GM21390 (cell line): ENCODE measurements at regions not wholly inside any gene's neighbourhood (a gene's known extent, or its start where the extent isn't known, plus 50 kb on each side); places are given as distances from the start of the nearest gene placed in this dataset.

Source experiments
- ATAC-seq: cut with Tn5 transposase; IDR thresholded peaks from one replicate; pipeline ENCODE4 v1.9.1; 2021; ENCODE audit not compliant: unreplicated experiment

- no peak for ATAC-seq
These were observed 587.6 kb upstream of the DIPK2B start for GRCh38 chrX:45788315-45788714.

- no peak for ATAC-seq
These were observed 583.9 kb upstream of the DIPK2B start for GRCh38 chrX:45784590-45784989.

GRCh38 chrX:45783002-45783401 lies 582.3 kb upstream of the DIPK2B start:
- ATAC-seq = no peak

GRCh38 chrX:45781901-45782553 lies 581.4 kb upstream of the DIPK2B start:
- no peak for ATAC-seq

GRCh38 chrX:45778616-45779015 lies 577.9 kb upstream of the DIPK2B start:
- no peak for ATAC-seq

GRCh38 chrX:45777366-45777765 lies 576.7 kb upstream of the DIPK2B start:
- no peak for ATAC-seq

- ATAC-seq = no peak
These were observed 574.8 kb upstream of the DIPK2B start for GRCh38 chrX:45775468-45775867.

- no peak for ATAC-seq
These were observed 574.3 kb upstream of the DIPK2B start for GRCh38 chrX:45774961-45775360.

GRCh38 chrX:45773572-45773971 lies 572.9 kb upstream of the DIPK2B start:
- ATAC-seq = no peak

- peak; percentile 57 for ATAC-seq
These were observed 571.1 kb upstream of the DIPK2B start for GRCh38 chrX:45771560-45772340.

- ATAC-seq = no peak
These were observed 570.4 kb upstream of the DIPK2B start for GRCh38 chrX:45771114-45771513.

GRCh38 chrX:45769761-45770582 lies 569.3 kb upstream of the DIPK2B start:
- ATAC-seq = peak; percentile 74

GRCh38 chrX:45768666-45769236 lies 568.1 kb upstream of the DIPK2B start:
- no peak for ATAC-seq

- ATAC-seq = no peak
These were observed 566.4 kb upstream of the DIPK2B start for GRCh38 chrX:45766981-45767501.

- no peak for ATAC-seq
These were observed 565.1 kb upstream of the DIPK2B start for GRCh38 chrX:45765767-45766166.

GRCh38 chrX:45765281-45765680 lies 564.6 kb upstream of the DIPK2B start:
- ATAC-seq = no peak

- no peak for ATAC-seq
These were observed 562.3 kb upstream of the DIPK2B start for GRCh38 chrX:45762699-45763647.

GRCh38 chrX:45761920-45762319 lies 561.2 kb upstream of the DIPK2B start:
- no peak for ATAC-seq

GRCh38 chrX:45760187-45760742 lies 559.6 kb upstream of the DIPK2B start:
- ATAC-seq = no peak
